ENCODE measurements at regions not wholly inside any gene's neighbourhood (a gene's known extent, or its start where the extent isn't known, plus 50 kb on each side); places are given as distances from the start of the nearest gene placed in this dataset.

DNA sequence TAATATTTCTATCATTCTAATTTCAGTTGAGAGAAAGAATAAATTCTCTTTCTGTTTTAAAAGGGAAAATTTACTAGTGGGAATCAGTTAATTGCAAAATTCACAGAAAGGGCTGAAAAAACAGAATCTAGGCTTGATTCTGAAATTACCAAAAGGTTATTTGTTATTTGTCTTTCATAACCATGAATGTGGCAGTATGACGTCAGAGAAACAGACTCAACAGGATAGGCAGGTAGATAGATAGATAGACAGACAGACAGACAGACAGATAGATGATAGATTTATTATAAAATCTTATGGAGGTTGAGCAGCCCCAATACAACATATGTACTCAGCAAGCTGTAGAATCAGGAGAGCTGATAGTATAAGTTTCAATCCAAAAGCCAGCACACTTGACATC lies 311.0 kb downstream of the ADAM29 start (continued):
- TF ChIP-seq RNF2 (IDR thresholded peaks at IDR 0.05; ENCODE audit: borderline replicate concordance, low read depth, low read length, missing control alignments, poor library complexity, severe bottlenecking), result no peak
- TF ChIP-seq POU5F1 (IDR thresholded peaks at IDR 0.05; ENCODE audit: low read depth, low read length), result no peak
- TF ChIP-seq BACH1 (IDR thresholded peaks at IDR 0.05; ENCODE audit: low read length), result no peak
- TF ChIP-seq POLR2AphosphoS5 (IDR thresholded peaks at IDR 0.05; ENCODE audit: low read depth, low read length), result no peak
- TF ChIP-seq E2F6 (IDR thresholded peaks at IDR 0.05), result no peak
- no peak for TF ChIP-seq JUN (IDR thresholded peaks at IDR 0.05; ENCODE audit: low read depth, low read length)
- TF ChIP-seq, protein P1, sequence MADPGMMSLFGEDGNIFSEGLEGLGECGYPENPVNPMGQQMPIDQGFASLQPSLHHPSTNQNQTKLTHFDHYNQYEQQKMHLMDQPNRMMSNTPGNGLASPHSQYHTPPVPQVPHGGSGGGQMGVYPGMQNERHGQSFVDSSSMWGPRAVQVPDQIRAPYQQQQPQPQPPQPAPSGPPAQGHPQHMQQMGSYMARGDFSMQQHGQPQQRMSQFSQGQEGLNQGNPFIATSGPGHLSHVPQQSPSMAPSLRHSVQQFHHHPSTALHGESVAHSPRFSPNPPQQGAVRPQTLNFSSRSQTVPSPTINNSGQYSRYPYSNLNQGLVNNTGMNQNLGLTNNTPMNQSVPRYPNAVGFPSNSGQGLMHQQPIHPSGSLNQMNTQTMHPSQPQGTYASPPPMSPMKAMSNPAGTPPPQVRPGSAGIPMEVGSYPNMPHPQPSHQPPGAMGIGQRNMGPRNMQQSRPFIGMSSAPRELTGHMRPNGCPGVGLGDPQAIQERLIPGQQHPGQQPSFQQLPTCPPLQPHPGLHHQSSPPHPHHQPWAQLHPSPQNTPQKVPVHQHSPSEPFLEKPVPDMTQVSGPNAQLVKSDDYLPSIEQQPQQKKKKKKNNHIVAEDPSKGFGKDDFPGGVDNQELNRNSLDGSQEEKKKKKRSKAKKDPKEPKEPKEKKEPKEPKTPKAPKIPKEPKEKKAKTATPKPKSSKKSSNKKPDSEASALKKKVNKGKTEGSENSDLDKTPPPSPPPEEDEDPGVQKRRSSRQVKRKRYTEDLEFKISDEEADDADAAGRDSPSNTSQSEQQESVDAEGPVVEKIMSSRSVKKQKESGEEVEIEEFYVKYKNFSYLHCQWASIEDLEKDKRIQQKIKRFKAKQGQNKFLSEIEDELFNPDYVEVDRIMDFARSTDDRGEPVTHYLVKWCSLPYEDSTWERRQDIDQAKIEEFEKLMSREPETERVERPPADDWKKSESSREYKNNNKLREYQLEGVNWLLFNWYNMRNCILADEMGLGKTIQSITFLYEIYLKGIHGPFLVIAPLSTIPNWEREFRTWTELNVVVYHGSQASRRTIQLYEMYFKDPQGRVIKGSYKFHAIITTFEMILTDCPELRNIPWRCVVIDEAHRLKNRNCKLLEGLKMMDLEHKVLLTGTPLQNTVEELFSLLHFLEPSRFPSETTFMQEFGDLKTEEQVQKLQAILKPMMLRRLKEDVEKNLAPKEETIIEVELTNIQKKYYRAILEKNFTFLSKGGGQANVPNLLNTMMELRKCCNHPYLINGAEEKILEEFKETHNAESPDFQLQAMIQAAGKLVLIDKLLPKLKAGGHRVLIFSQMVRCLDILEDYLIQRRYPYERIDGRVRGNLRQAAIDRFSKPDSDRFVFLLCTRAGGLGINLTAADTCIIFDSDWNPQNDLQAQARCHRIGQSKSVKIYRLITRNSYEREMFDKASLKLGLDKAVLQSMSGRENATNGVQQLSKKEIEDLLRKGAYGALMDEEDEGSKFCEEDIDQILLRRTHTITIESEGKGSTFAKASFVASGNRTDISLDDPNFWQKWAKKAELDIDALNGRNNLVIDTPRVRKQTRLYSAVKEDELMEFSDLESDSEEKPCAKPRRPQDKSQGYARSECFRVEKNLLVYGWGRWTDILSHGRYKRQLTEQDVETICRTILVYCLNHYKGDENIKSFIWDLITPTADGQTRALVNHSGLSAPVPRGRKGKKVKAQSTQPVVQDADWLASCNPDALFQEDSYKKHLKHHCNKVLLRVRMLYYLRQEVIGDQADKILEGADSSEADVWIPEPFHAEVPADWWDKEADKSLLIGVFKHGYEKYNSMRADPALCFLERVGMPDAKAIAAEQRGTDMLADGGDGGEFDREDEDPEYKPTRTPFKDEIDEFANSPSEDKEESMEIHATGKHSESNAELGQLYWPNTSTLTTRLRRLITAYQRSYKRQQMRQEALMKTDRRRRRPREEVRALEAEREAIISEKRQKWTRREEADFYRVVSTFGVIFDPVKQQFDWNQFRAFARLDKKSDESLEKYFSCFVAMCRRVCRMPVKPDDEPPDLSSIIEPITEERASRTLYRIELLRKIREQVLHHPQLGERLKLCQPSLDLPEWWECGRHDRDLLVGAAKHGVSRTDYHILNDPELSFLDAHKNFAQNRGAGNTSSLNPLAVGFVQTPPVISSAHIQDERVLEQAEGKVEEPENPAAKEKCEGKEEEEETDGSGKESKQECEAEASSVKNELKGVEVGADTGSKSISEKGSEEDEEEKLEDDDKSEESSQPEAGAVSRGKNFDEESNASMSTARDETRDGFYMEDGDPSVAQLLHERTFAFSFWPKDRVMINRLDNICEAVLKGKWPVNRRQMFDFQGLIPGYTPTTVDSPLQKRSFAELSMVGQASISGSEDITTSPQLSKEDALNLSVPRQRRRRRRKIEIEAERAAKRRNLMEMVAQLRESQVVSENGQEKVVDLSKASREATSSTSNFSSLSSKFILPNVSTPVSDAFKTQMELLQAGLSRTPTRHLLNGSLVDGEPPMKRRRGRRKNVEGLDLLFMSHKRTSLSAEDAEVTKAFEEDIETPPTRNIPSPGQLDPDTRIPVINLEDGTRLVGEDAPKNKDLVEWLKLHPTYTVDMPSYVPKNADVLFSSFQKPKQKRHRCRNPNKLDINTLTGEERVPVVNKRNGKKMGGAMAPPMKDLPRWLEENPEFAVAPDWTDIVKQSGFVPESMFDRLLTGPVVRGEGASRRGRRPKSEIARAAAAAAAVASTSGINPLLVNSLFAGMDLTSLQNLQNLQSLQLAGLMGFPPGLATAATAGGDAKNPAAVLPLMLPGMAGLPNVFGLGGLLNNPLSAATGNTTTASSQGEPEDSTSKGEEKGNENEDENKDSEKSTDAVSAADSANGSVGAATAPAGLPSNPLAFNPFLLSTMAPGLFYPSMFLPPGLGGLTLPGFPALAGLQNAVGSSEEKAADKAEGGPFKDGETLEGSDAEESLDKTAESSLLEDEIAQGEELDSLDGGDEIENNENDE (IDR thresholded peaks at IDR 0.05; ENCODE audit: insufficient replicate concordance, low read length), result no peak

All from H1 (cell line).